A673 (cell line): ENCODE measurements at regions not wholly inside any gene's neighbourhood (a gene's known extent, or its start where the extent isn't known, plus 50 kb on each side); places are given as distances from the start of the nearest gene placed in this dataset.

Experiments
- BruUV-seq: library from RNA; stranded (reverse); fragments of 400-500 nt; replicated peaks from 2 replicates; lab custom pipeline; 2021; lab: Mats Ljungman, UMichigan
- CTCF ChIA-PET: fragments of 300-600 bp; sonication (Branson Sonifier 250); formaldehyde crosslinking; loops from one replicate; lab custom pipeline; 2022; ENCODE audit warnings: antibody characterized with exemption; lab: Charles Lee
- POLR2A ChIA-PET: fragments of 300-600 bp; sonication (Branson Sonifier 250); formaldehyde crosslinking; loops from one replicate; lab custom pipeline; 2022; ENCODE audit warnings: antibody characterized with exemption; ENCODE audit not compliant: low non-redundant PET; lab: Charles Lee
- DNase-seq: peaks from one replicate; pipeline ENCODE4 v3.0.0-alpha.2; 2015; ENCODE audit warnings: low spot score
- H3K27ac ChIP-seq: fragments of 200-600 bp; sonication (generic); 2 replicates; pipeline ENCODE4 v1.5.1; 2016; ENCODE audit warnings: mixed run types, low read depth, mild to moderate bottlenecking, mixed read lengths, antibody characterized with exemption, low read length; ENCODE audit not compliant: poor library complexity, severe bottlenecking
- H3K27me3 ChIP-seq: fragments of 200-600 bp; sonication (generic); replicated peaks from 2 replicates; pipeline ENCODE4 v1.6.1; 2017; ENCODE audit warnings: mixed run types, low read depth, mild to moderate bottlenecking, mixed read lengths, antibody characterized with exemption, low read length; ENCODE audit not compliant: insufficient read depth, poor library complexity
- H3K36me3 ChIP-seq: fragments of 200-600 bp; sonication (generic); 2 replicates; pipeline ENCODE4 v1.6.1; 2016; ENCODE audit warnings: mixed run types, mild to moderate bottlenecking, mixed read lengths, antibody characterized with exemption, low read length; ENCODE audit not compliant: insufficient read depth, poor library complexity, severe bottlenecking
- H3K4me1 ChIP-seq: fragments of 200-600 bp; sonication (generic); 2 replicates; pipeline ENCODE4 v1.6.1; 2017; ENCODE audit warnings: mixed run types, mild to moderate bottlenecking, mixed read lengths, antibody characterized with exemption, low read length; ENCODE audit not compliant: insufficient read depth, poor library complexity, severe bottlenecking
- H3K4me3 ChIP-seq: fragments of 200-600 bp; sonication (generic); 2 replicates; pipeline ENCODE4 v1.5.1; 2016; ENCODE audit warnings: low read depth, mixed run types, mild to moderate bottlenecking, mixed read lengths, low read length; ENCODE audit not compliant: poor library complexity, severe bottlenecking
- H3K9me3 ChIP-seq: fragments of 200-600 bp; sonication (generic); 2 replicates; pipeline ENCODE4 v1.6.1; 2016; ENCODE audit warnings: mixed run types, low read depth, mild to moderate bottlenecking, mixed read lengths, antibody characterized with exemption, low read length; ENCODE audit not compliant: poor library complexity, severe bottlenecking
- EZH2 ChIP-seq: fragments of 200-600 bp; sonication (generic); IDR thresholded peaks from 2 replicates; pipeline ENCODE4 v1.6.1; 2017; ENCODE audit warnings: borderline replicate concordance, low read depth, mild to moderate bottlenecking, mixed read lengths, antibody characterized with exemption, low read length; ENCODE audit not compliant: poor library complexity, severe bottlenecking
- intact Hi-C: fragments of 100-400 bp; cut with micrococcal nuclease; formaldehyde crosslinking; loops from one replicate; pipeline ENCODE4 v1.10.0; 2022; ENCODE audit not compliant: unreplicated experiment
- TF ChIP-seq, protein P1 (sequence below): fragments of 300-800, 200-600 bp; sonication (generic); conservative IDR thresholded peaks from 2 replicates; pipeline ENCODE4 v1.5.1; 2017; ENCODE audit warnings: low read depth, mild to moderate bottlenecking, antibody characterized with exemption, low read length, moderate library complexity, mixed read lengths

DNA sequence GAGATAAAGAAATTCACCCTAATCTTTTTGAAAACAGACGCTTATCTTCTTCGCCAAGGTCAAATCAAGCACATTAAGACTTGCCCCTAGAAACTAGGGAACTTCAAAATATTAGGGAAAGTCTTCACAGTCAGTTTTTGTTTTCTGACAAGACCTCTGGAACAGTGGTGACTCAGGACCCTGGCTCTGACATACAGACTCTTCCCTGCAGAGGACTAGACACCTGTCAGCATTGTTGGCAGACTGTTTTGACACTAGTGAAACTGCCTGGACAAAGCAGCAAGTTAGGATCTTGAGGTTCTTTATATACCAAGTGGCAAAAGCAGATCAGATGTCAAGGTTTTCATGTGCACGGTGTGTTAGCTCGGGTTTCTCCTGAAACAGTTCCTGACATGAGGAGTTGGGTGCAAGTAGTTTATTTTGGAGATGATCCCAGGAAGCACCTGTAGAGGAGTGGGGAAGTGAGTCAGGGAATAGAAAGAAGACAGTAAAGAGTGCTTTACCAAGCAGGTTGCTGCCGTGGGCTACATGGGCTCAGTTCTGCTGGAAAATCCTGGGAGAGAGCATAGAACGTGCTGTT lies 182.0 kb upstream of the IRX5 start:
- no peak for TF ChIP-seq EZH2
- TF ChIP-seq, protein P1, sequence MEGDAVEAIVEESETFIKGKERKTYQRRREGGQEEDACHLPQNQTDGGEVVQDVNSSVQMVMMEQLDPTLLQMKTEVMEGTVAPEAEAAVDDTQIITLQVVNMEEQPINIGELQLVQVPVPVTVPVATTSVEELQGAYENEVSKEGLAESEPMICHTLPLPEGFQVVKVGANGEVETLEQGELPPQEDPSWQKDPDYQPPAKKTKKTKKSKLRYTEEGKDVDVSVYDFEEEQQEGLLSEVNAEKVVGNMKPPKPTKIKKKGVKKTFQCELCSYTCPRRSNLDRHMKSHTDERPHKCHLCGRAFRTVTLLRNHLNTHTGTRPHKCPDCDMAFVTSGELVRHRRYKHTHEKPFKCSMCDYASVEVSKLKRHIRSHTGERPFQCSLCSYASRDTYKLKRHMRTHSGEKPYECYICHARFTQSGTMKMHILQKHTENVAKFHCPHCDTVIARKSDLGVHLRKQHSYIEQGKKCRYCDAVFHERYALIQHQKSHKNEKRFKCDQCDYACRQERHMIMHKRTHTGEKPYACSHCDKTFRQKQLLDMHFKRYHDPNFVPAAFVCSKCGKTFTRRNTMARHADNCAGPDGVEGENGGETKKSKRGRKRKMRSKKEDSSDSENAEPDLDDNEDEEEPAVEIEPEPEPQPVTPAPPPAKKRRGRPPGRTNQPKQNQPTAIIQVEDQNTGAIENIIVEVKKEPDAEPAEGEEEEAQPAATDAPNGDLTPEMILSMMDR = no peak
- CTCF ChIA-PET = no interaction called here
- intact Hi-C loops = no loop called here

DNA sequence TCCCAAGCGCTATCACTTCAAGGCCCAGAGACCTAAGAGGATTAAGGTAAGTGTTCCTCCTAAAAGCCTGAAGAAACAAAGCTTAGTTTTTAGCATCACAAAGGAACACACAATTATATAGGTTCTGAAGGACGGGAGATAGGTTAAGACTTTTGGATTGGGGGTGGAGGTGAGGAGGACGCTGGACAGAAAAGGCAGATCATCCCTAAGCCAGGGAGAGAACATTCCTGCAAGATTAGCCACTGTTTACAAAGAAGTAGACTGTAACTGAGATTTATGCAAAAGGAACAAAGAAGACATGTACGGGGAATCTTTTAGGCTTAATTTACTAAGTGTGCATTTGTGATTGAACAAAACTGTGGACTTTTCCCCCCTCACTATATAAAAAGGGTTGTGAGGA lies 184.1 kb upstream of the IRX5 start:
- no peak for DNase-seq
- Histone ChIP-seq H3K36me3 (no peaks in the 10 kb centered on the region), H3K27ac (no peak overlapping the region), H3K9me3 (no peaks in the 10 kb centered on the region), H3K4me1 (no peaks in the 10 kb centered on the region), H3K27me3 (peaks cover 21% of the 10 kb centered on the region), H3K4me3 (no peak overlapping the region)
- intact Hi-C loops = no loop called here
- POLR2A ChIA-PET = no interaction called here
- BruUV-seq = no TSS peak
- TF ChIP-seq, protein P1 = no peak
- TF ChIP-seq EZH2 = no peak
- CTCF ChIA-PET = no interaction called here

More for the DNA sequence above, 182.0 kb upstream of the IRX5 start:
- BruUV-seq = no TSS peak
- peaks cover 17% of the 10 kb centered on the region for H3K27me3 ChIP-seq
- POLR2A ChIA-PET = no interaction called here
- H3K9me3 ChIP-seq = no peaks in the 10 kb centered on the region
- no peak overlapping the region for H3K4me3 ChIP-seq
- H3K27ac ChIP-seq = no peak overlapping the region
- no peaks in the 10 kb centered on the region for H3K4me1 ChIP-seq
- no peak for DNase-seq
- no peaks in the 10 kb centered on the region for H3K36me3 ChIP-seq

DNA sequence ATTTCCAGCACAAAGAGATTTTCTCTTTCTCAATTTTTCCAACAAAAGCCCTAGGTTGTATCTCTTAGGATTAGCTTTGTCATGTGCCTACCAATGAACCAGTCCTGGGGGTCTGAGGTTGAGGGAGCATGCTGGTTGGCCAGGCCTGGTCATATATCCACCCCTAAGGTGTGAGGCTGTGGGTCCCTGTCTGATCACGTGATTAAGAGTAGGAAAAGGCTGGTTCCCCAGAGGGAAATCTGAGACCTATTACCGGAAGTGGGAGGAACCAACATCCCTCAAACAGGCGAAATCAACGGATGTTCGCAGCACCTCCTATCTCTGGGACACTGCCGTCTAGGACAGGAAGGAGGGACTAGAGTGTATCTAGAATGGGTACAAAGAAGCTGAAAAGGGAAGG lies 185.7 kb upstream of the IRX5 start:
- BruUV-seq = no TSS peak
- POLR2A ChIA-PET = no interaction called here

More for the DNA sequence above, 185.7 kb upstream of the IRX5 start:
- H3K27me3 ChIP-seq = peaks cover 10% of the 10 kb centered on the region
- intact Hi-C loops = no loop called here
- no peaks in the 10 kb centered on the region for H3K4me1 ChIP-seq
- H3K27ac ChIP-seq = no peak overlapping the region
- H3K36me3 ChIP-seq = no peaks in the 10 kb centered on the region
- no peaks in the 10 kb centered on the region for H3K9me3 ChIP-seq
- H3K4me3 ChIP-seq = no peak overlapping the region
- CTCF ChIA-PET = no interaction called here
- DNase-seq = peak; percentile 12
- TF ChIP-seq EZH2 = no peak
- TF ChIP-seq, protein P1 = no peak
